PC-9 (cell line): ENCODE measurements at regions not wholly inside any gene's neighbourhood (a gene's known extent, or its start where the extent isn't known, plus 50 kb on each side); places are given as distances from the start of the nearest gene placed in this dataset.

Experiments
- CTCF ChIP-seq: fragments of 200-600 bp; sonication (generic); conservative IDR thresholded peaks from 2 replicates; pipeline ENCODE4 v1.6.1; 2017; ENCODE audit warnings: mixed run types, antibody characterized with exemption, mild to moderate bottlenecking, moderate library complexity
- EZH2 ChIP-seq: fragments of 200-600 bp; sonication (generic); IDR thresholded peaks from 2 replicates; pipeline ENCODE4 v1.8.0; 2017; ENCODE audit warnings: antibody characterized with exemption, low read depth

GRCh38 chr10:37704566-37704965, 152.8 kb downstream of the ZNF248 start:
- TF ChIP-seq CTCF (no peak), EZH2 (no peak)
